ENCODE measurements at regions not wholly inside any gene's neighbourhood (a gene's known extent, or its start where the extent isn't known, plus 50 kb on each side); places are given as distances from the start of the nearest gene placed in this dataset.

GRCh38 chr6:17045581-17046322 lies 56.1 kb upstream of the STMND1 start:
- in situ Hi-C loops (cut with MboI; ENCODE audit: low sequenced_read_pairs) (no loop called here), dilution Hi-C loops (cut with HindIII; ENCODE audit: low sequenced_read_pairs, unreplicated experiment) (no loop called here), intact Hi-C loops (cut with micrococcal nuclease) (no loop called here)
- peak overlapping the region; percentile 63; the same call in 1 of the 2 replicates for H3K23ac ChIP-seq (ENCODE audit: low read depth, low read length)
- no peak overlapping the region for H3K56ac ChIP-seq (ENCODE audit: extremely low read depth, insufficient read depth, low read length)
- H3K27ac ChIP-seq (ENCODE audit: insufficient read depth, low read length), result peak overlapping the region; percentile 75; the same call in 1 of the 2 replicates
- H3K36me3 ChIP-seq (ENCODE audit: control insufficient read depth, insufficient read depth, low read length), result no peaks in the 10 kb centered on the region
- H2AK9ac ChIP-seq (replicated peaks; ENCODE audit: low read depth, low read length, poor library complexity), result peak overlapping the region; percentile 11
- H3K9me3 ChIP-seq (ENCODE audit: control insufficient read depth, insufficient read depth, low read length), result no peaks in the 10 kb centered on the region
- DNase-seq (peak; percentile 69), ATAC-seq (ENCODE audit: low read depth) (peak; percentile 70)
- H2BK5ac ChIP-seq (ENCODE audit: low read depth, low read length, poor library complexity, severe bottlenecking), result peak overlapping the region; percentile 40
- H3K9me1 ChIP-seq (ENCODE audit: insufficient read depth, low read length), result peaks cover 5% of the 10 kb centered on the region
- peak overlapping the region; percentile 59; the same call in 1 of the 2 replicates for H2BK20ac ChIP-seq (ENCODE audit: low read depth, low read length)
- peak overlapping the region; percentile 89; the same call in 1 of the 2 replicates for H3K18ac ChIP-seq (ENCODE audit: low read depth, low read length)
- H3K4me1 ChIP-seq (ENCODE audit: control insufficient read depth, insufficient read depth, low read length), result peaks cover 7% of the 10 kb centered on the region
- peak overlapping the region; percentile 85 for H2AFZ ChIP-seq (replicated peaks; ENCODE audit: low read length, poor library complexity)
- no peak overlapping the region for H3K9ac ChIP-seq (ENCODE audit: low read depth, low read length)
- no peaks in the 10 kb centered on the region for H4K20me1 ChIP-seq (ENCODE audit: insufficient read depth, low read length)
- ChIA-PET POLR2A (ENCODE audit: unreplicated experiment) (no interaction called here), CTCF (interaction anchor here (0.5 kb wide), 1 partner anchor 31 kb away, joined by 5 read pairs; no protein-coding TSS in a partner anchor)
- H3K4me2 ChIP-seq (ENCODE audit: low read depth, low read length), result peak overlapping the region; percentile 65
- TF ChIP-seq MXI1 (IDR thresholded peaks at IDR 0.05; ENCODE audit: borderline replicate concordance, low read depth, low read length), result no peak
- peak overlapping the region; percentile 50 for H3K14ac ChIP-seq (replicated peaks; ENCODE audit: low read depth, low read length)
- H2BK15ac ChIP-seq (ENCODE audit: low read depth, low read length), result peak overlapping the region; percentile 60; the same call in 1 of the 3 replicates
- no peaks in the 10 kb centered on the region for H3K79me1 ChIP-seq (ENCODE audit: low read depth in 1 of 2, low read length in 2 of 2)
- H2BK120ac ChIP-seq (ENCODE audit: low read depth, low read length), result peak overlapping the region; percentile 59
- no TSS peak for BruUV-seq (replicated peaks)
- WGBS, 2 experiments (ENCODE audit: extremely low coverage in 2 of 2, insufficient read length in 1 of 2), result no CpG with 5 or more reads among the region's 4 CpGs
- H3K27me3 ChIP-seq (ENCODE audit: control insufficient read depth, insufficient read depth, low read length), result no peaks in the 10 kb centered on the region
- peak overlapping the region; percentile 37 for H2AK5ac ChIP-seq (ENCODE audit: low read depth, low read length)
- H4K5ac ChIP-seq (ENCODE audit: low read depth, low read length), result no peak overlapping the region; the same call in 1 of the 2 replicates
- peak overlapping the region in 1 of 2 experiments; percentile 76; a peak in 2 of 4 replicates for H4K8ac ChIP-seq (ENCODE audit: low read depth in 2 of 2, low read length in 2 of 2)
- H3K4me3 ChIP-seq (ENCODE audit: insufficient read depth, low read depth, low read length), result no peak overlapping the region
- H4K91ac ChIP-seq (ENCODE audit: insufficient read depth, low read depth, low read length), result 0 out of 2 replicates have a peak overlapping the region, but pooled peaks have one; percentile 14
- H3K4ac ChIP-seq (ENCODE audit: low read depth, low read length), result peak overlapping the region; percentile 31; the same call in 1 of the 2 replicates
